GM12873 (cell line): ENCODE measurements at regions not wholly inside any gene's neighbourhood (a gene's known extent, or its start where the extent isn't known, plus 50 kb on each side); places are given as distances from the start of the nearest gene placed in this dataset.

Source experiments
- TF ChIP-seq, protein P1 (sequence below): IDR thresholded peaks from 2 replicates; pipeline ENCODE4 v1.5.1; 2012; ENCODE audit warnings: low read depth, mild to moderate bottlenecking, moderate library complexity, low read length, control low read depth; ENCODE audit not compliant: insufficient read depth; ENCODE audit errors: missing control alignments

DNA sequence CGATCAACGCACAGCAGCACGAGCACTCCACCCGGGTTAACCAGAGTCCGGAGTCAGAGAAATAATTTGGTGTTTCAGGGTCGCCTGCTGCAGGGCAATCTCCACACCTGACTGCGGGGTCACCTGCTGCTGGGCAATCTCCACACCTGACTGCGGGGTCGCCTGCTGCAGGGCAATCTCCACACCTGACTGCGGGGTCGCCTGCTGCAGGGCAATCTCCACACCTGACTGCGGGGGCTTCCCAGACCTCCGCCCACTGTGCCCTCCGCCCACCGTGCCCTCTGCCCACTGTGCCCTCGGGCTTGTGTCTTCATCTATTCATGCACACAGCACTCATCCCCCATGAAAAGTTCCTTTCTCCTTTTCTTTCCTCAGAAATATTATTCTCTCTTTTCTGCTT is 500.2 kb upstream of the SALL3 start:
- TF ChIP-seq, protein P1, sequence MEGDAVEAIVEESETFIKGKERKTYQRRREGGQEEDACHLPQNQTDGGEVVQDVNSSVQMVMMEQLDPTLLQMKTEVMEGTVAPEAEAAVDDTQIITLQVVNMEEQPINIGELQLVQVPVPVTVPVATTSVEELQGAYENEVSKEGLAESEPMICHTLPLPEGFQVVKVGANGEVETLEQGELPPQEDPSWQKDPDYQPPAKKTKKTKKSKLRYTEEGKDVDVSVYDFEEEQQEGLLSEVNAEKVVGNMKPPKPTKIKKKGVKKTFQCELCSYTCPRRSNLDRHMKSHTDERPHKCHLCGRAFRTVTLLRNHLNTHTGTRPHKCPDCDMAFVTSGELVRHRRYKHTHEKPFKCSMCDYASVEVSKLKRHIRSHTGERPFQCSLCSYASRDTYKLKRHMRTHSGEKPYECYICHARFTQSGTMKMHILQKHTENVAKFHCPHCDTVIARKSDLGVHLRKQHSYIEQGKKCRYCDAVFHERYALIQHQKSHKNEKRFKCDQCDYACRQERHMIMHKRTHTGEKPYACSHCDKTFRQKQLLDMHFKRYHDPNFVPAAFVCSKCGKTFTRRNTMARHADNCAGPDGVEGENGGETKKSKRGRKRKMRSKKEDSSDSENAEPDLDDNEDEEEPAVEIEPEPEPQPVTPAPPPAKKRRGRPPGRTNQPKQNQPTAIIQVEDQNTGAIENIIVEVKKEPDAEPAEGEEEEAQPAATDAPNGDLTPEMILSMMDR, result no peak

DNA sequence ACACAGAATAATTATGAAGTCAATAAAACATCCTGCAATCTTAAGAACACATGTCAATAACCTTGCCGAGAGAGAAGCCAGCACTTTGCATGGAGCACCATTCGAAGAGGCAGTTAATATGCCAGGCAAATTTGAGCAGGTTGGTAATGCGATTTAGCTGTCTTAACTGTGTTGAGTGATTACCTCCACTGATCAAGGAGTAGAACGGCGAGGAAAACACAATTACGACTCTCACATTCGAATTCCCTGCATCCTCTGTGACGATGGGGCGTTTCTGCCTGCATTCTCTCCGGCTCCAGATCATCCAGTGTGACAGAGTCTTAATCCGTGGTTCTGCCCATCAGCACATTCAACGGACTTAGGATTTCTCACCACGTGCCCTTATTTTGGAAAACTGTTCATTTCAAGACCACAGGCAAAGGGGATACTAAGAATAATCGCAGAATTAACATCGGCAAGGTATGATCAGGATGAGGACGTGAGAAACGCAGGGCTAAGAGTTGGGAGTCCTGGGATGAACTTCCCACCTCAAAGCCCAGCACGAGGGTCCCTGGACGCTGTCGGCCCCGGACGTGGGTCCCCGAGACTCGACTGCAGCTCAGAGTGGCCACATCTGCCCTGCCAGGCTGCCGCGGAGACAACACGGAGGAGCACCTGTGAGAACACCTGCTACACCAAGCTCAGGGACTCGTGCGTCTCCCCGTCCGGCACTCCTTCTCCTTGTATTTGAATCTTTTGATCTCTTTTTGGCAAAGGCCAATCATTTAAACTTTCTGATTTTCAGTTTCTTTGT is 499.2 kb upstream of the SALL3 start:
- TF ChIP-seq, protein P1, result no peak

DNA sequence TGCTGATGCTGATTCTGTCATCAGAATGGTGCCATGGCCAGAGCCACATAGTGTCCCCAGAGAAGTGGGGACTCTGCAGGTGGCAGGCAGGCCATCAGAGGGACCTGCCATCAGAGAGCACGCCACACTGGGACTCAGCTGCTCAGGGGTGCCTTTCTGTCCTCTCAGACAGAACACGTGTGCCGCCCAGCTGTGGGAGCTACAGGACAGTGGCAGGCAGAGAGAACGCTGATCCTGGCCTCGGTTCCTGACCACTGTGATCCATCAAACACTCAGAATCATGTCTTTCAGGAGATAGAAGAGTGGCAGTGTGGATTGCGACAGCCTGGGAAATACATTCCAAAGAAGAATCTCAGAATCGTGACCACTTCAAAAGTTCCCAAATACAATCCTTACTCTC is 497.2 kb upstream of the SALL3 start:
- TF ChIP-seq, protein P1, result no peak

DNA sequence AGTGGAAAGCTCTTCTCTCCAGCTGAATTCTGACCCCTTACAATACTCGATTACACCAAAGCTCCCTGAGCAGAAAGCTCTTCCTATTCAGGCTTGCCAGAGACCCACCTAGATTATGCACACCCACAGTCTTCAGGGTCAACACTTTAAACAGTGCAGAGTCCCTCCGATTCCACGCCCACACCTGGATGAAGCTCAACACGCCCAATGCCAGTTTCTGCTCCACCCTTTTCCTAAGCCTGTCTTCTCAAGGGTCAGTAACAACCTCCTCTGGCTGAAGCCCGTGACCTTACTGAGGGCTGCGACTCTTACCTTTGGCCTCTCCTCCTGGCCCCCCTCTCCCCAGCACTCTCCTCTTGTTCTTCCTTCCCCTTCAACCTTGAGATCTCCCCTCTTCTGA is 492.0 kb upstream of the SALL3 start:
- TF ChIP-seq, protein P1, result no peak

DNA sequence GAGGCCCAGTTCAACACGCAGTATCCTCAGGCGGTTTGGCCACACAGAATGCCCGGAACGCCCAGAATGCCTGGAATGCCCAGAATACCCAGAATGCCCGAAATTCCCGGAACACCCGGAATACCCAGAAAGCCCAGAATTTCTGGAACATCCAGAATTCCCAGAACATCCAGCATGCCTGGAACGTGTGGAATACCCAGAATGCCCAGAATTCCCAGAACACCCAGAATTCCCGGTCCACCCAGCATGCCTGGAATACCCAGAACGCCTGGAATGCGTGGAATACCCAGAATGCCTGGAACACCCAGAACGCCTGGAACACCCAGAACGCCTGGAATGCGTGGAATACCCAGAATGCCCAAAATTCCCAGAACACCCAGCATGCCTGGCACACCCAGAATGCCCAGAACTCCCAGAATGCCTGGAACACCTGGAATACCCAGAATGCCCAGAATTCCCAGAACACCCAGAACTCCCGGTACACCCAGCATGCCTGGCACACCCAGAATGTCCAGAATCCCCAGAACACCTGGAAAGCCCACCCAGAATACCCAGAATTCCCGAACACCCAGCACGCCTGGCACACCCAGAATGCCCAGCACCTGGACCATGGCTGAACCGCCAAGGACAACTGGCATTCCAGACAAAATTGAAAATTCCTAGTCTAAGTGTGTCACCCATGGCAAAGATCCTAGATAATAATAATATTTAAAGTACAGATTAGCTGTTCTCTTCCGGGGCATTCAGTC is 487.4 kb upstream of the SALL3 start:
- TF ChIP-seq, protein P1, result no peak

DNA sequence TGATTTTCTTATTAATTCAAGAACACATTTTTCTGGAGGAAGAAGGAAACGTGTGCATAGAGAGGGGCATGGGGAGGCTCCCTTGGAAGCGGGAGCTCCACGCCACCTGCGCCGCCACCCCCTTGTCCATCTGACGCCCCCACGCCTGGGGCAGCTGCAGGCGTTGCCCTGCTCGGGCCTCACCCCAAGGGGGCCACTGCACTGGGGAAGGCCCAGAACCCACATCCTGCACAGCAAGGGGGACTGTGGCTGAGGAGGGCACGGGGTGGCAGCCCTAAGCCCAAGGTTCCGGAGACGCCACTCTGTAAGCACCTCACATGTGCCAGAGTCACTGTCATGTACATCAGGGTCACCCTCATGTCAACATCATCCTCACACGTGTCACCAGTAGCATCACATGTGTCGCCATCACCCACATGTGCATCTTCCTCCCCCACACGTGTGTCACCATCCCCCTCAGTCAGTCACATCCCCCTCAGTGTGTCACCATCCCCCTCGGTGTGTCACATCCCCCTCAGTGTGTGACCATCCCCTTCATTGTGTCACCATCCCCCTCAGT is 486.7 kb upstream of the SALL3 start:
- TF ChIP-seq, protein P1, result no peak
